ENCODE measurements at regions not wholly inside any gene's neighbourhood (a gene's known extent, or its start where the extent isn't known, plus 50 kb on each side); places are given as distances from the start of the nearest gene placed in this dataset.

DNA sequence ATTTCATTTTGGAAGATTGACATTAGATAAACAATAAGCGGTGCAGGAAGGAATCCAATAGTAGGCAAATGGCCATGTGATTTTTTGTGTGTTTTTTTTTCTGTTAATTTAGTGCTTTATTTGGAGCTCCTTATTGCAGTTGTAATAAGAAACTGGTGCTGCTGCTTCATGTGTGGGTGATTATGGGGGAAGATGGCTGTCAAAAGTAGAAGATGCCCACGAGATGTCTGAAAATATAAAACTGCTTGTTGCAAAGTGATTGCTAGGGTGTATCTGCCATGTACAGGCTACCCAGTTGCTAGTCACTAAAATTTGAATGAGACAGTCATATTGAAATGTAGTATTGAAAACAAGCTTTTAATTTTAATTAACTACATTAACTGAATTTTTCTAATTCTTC lies 216.7 kb upstream of the FTMT start (continued):
- no peak for TF ChIP-seq CHAMP1 (IDR thresholded peaks at IDR 0.05)

DNA sequence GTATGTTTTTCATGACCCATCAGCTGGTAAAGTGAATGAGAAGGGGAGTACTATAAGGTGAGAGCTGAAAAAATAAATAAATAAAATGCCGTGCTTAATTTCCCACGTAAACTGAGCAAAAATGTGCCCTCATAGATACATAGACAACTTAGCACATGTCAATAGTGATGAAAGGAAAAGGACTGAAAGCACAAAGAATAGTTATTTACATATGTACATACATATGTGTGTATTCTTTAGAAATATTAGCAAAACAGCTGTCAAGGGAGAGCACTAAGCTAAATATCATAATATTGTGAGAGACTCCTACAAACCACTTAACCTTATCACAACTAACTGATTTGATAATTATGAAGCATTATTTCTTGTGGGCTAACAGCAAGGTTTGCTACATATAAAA lies 213.6 kb upstream of the FTMT start:
- intact Hi-C loops (cut with micrococcal nuclease): no loop called here
- in situ Hi-C loops (cut with MboI): no loop called here
- Histone ChIP-seq H2AFZ (ENCODE audit: low read depth, low read length) (no peak overlapping the region), H3K4me1 (replicated peaks in 1 of 2; ENCODE audit: control insufficient read depth in 2 of 2, insufficient read depth in 2 of 2, low read length in 2 of 2) (no peaks in the 10 kb centered on the region), H3K27me3 (ENCODE audit: control insufficient read depth in 2 of 2, insufficient read depth in 2 of 2, low read length in 2 of 2) (no peaks in the 10 kb centered on the region), H3K79me2 (ENCODE audit: control insufficient read depth, insufficient read depth, low read length) (no peaks in the 10 kb centered on the region), H3K36me3 (ENCODE audit: control insufficient read depth, insufficient read depth, low read length) (no peaks in the 10 kb centered on the region), H3K4me2 (ENCODE audit: insufficient read depth, low read length) (no peak overlapping the region), H3K9me3 (replicated peaks; ENCODE audit: control insufficient read depth, insufficient read depth, low read depth, low read length) (no peaks in the 10 kb centered on the region), H3K27ac (ENCODE audit: extremely low read depth, low read depth, low read length) (no peak overlapping the region), H3K9me1 (ENCODE audit: control insufficient read depth, insufficient read depth, low read length) (no peaks in the 10 kb centered on the region), H3K9ac (ENCODE audit: insufficient read depth in 1 of 2, low read depth in 2 of 2, low read length in 2 of 2) (no peak overlapping the region), H4K20me1 (replicated peaks; ENCODE audit: control insufficient read depth, insufficient read depth, low read length) (no peaks in the 10 kb centered on the region), H3K4me3 (no peak overlapping the region)
- no peak for FAIRE-seq
- no peak for DNase-seq (ENCODE audit: extremely low read depth in 1 of 4, low spot score in 3 of 4)
- 42% methylated on average over 2 of the region's 2 CpGs for WGBS (ENCODE audit: insufficient coverage, low coverage, missing lambda C conversion rate)
- ChIA-PET CTCF (ENCODE audit: low intra/inter-chr PET ratio) (no interaction called here), POLR2A (no interaction called here)
- ATAC-seq: no peak
- no TSS peak for BruUV-seq (replicated peaks)
- no peak for TF ChIP-seq SRSF9 (IDR thresholded peaks at IDR 0.05; ENCODE audit: borderline replicate concordance, low read depth, low read length)
- TF ChIP-seq TEAD1 (CRISPR knock-in tag; IDR thresholded peaks at IDR 0.05): no peak
- TF ChIP-seq ETV6 (IDR thresholded peaks at IDR 0.05; ENCODE audit: borderline replicate concordance in 1 of 2, low read depth in 2 of 2, low read length in 1 of 2): no peak
- TF ChIP-seq ETV6 (CRISPR knock-in tag; IDR thresholded peaks at IDR 0.05; ENCODE audit: borderline replicate concordance): no peak
- TF ChIP-seq CBX8 (IDR thresholded peaks at IDR 0.05; ENCODE audit: borderline replicate concordance, extremely low read depth, low read depth, low read length, poor library complexity, severe bottlenecking): no peak
- TF ChIP-seq RBFOX2 (IDR thresholded peaks at IDR 0.05; ENCODE audit: low read depth, low read length): no peak
- TF ChIP-seq ZNF277 (CRISPR knock-in tag; IDR thresholded peaks at IDR 0.05; ENCODE audit: borderline replicate concordance): no peak
- TF ChIP-seq XRCC5 (IDR thresholded peaks at IDR 0.05; ENCODE audit: low read depth, low read length): no peak
- no peak for TF ChIP-seq ZNF217 (CRISPR knock-in tag; IDR thresholded peaks at IDR 0.05)
- TF ChIP-seq ZNF445 (CRISPR knock-in tag; IDR thresholded peaks at IDR 0.05; ENCODE audit: low read depth): no peak
- no peak for TF ChIP-seq NFIX (CRISPR knock-in tag; IDR thresholded peaks at IDR 0.05; ENCODE audit: low read depth)
- TF ChIP-seq, protein P1, sequence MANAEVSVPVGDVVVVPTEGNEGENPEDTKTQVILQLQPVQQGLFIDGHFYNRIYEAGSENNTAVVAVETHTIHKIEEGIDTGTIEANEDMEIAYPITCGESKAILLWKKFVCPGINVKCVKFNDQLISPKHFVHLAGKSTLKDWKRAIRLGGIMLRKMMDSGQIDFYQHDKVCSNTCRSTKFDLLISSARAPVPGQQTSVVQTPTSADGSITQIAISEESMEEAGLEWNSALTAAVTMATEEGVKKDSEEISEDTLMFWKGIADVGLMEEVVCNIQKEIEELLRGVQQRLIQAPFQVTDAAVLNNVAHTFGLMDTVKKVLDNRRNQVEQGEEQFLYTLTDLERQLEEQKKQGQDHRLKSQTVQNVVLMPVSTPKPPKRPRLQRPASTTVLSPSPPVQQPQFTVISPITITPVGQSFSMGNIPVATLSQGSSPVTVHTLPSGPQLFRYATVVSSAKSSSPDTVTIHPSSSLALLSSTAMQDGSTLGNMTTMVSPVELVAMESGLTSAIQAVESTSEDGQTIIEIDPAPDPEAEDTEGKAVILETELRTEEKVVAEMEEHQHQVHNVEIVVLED (CRISPR knock-in tag; IDR thresholded peaks at IDR 0.05): no peak
- TF ChIP-seq, protein P2, sequence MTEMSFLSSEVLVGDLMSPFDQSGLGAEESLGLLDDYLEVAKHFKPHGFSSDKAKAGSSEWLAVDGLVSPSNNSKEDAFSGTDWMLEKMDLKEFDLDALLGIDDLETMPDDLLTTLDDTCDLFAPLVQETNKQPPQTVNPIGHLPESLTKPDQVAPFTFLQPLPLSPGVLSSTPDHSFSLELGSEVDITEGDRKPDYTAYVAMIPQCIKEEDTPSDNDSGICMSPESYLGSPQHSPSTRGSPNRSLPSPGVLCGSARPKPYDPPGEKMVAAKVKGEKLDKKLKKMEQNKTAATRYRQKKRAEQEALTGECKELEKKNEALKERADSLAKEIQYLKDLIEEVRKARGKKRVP (CRISPR knock-in tag; IDR thresholded peaks at IDR 0.05): no peak

Measured in K562 (cell line).